ENCODE measurements at regions not wholly inside any gene's neighbourhood (a gene's known extent, or its start where the extent isn't known, plus 50 kb on each side); places are given as distances from the start of the nearest gene placed in this dataset.

- TF ChIP-seq CTCF (IDR thresholded peaks at IDR 0.05) (no peak), POLR2A (IDR thresholded peaks at IDR 0.05) (no peak)
Measured at GRCh38 chr16:73993878-73994277, 302.7 kb upstream of the PSMD7 start.

Data from right lobe of liver (tissue), 4 donors.